Omental fat pad (tissue), 3 donors: ENCODE measurements at regions not wholly inside any gene's neighbourhood (a gene's known extent, or its start where the extent isn't known, plus 50 kb on each side); places are given as distances from the start of the nearest gene placed in this dataset.
"Not testable (repeated sequence)": the region's sequence is repeated elsewhere in the genome, so short reads cannot be mapped to it uniquely, and the experiment has no call there.

Source experiments
- ATAC-seq: fragments of 150-250 bp; one replicate; pipeline ENCODE4 v1.9.1; 2016; ENCODE audit warnings: mild to moderate bottlenecking, moderate library complexity; ENCODE audit not compliant: low FRiP score
- DNase-seq: peaks from one replicate; pipeline ENCODE4 v3.0.0-alpha.2; 2019; ENCODE audit warnings: low spot score
- TF ChIP-seq, protein P1 (sequence below), 3 donors: fragments of 450-650 bp; IDR thresholded peaks; one replicate each; pipeline ENCODE4 v1.5.1; 2016 to 2017; ENCODE audit warnings: antibody characterized with exemption in 3 of 3, mild to moderate bottlenecking in 3 of 3, moderate library complexity in 2 of 3

DNA sequence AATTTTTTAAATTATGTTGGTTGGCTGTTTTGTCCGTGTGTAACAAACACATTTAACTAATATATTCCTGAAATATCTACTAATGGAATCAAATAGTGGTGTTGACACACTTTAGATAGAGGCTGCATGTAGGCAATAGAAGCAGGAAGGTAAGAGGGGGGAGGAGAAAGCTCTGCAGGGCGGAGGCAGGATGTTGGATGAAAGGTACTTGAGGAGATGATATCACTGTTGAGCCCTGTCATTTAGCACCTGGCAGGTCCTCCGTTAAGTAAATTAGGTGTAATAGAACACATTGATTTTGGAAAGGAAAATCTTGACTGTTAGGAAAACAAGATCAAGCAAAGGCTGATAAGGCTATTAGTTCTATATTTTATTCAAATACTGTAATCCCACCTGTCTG lies 618.7 kb downstream of the PKHD1 start:
- ATAC-seq, result no peak
- no peak for DNase-seq
- TF ChIP-seq, protein P1, sequence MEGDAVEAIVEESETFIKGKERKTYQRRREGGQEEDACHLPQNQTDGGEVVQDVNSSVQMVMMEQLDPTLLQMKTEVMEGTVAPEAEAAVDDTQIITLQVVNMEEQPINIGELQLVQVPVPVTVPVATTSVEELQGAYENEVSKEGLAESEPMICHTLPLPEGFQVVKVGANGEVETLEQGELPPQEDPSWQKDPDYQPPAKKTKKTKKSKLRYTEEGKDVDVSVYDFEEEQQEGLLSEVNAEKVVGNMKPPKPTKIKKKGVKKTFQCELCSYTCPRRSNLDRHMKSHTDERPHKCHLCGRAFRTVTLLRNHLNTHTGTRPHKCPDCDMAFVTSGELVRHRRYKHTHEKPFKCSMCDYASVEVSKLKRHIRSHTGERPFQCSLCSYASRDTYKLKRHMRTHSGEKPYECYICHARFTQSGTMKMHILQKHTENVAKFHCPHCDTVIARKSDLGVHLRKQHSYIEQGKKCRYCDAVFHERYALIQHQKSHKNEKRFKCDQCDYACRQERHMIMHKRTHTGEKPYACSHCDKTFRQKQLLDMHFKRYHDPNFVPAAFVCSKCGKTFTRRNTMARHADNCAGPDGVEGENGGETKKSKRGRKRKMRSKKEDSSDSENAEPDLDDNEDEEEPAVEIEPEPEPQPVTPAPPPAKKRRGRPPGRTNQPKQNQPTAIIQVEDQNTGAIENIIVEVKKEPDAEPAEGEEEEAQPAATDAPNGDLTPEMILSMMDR (IDR thresholded peaks at IDR 0.05), result no peak

DNA sequence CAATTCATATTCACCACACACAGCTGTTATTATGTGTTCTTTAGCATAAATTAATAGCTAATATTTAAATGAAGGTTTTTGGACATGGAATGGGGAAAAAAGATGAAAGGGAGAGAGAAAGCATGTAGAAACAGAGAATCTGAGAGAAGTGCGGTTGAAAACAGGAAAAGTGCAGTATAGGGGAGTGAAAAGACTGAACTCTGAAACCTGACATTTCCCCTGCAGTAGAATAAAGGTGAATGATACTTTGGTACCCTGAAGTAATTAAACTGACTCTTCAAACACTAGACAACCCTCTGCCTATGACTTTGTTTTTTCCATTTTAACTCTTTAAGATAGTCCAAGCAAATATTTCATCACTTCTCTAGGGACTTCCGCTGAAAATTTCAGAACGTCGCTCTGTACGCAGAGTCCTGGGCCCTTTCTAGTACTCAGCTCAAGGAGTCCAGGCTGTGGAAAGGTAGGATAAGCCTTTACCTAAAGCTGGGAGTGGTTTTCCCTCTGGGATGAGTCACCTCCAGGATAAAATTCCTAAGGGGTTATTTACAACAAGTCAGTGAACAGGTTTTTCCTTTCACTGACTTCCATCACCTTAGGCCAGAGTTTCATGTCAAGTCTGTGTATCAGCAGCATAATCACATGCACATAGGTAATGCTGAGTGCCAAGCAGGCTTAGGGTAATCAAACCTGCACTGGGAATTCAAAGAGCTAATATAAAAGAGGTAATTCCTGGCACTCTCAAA lies 614.5 kb downstream of the PKHD1 start:
- TF ChIP-seq, protein P1 (IDR thresholded peaks at IDR 0.05), result no peak
- ATAC-seq (no peak), DNase-seq (no peak)

DNA sequence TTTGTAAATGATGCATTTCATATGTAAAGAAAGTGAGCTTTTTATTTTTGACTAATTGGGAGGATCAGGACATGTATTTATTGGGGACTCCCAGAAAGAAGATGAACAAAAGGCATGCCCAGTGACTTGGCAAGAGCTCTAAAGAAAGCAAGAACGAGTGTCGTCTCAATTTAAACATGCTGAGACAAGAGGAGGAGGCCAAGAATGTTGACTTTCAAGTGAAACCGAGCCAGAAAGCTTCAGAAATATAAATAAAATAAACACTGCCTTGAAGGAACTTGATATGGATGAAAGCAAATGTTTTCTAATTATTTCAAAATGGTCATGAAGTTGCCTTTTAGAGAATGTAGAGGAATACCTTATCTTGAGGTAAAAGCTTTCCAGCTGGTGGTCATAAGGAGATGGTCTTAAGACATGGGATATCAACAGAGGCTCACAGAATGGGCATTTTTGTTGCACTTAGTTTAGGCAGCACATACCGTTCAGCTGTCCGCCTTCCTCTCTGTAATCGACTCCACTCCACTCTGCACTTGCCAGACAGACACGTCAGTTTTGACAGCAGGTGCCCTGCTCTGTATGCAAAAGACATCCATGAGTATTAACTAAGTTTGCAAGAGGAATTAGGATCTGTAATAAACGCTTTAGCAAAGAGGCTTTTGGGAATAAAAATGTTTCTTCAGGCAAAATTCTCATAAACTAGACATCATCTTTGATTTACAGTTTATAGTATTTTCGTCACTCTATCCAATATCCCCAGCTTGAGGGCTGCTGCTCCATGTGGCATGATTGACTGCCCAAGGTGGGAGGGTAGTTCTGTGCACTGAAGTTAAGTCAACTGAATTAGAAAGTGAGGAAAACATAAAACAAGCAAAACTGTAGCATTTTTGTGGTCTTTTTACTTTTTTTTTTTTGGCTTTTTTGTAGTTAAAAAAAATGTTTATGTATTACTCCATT lies 613.1 kb downstream of the PKHD1 start:
- ATAC-seq (no peak), DNase-seq (no peak)
- TF ChIP-seq, protein P1 (IDR thresholded peaks at IDR 0.05), result no peak

DNA sequence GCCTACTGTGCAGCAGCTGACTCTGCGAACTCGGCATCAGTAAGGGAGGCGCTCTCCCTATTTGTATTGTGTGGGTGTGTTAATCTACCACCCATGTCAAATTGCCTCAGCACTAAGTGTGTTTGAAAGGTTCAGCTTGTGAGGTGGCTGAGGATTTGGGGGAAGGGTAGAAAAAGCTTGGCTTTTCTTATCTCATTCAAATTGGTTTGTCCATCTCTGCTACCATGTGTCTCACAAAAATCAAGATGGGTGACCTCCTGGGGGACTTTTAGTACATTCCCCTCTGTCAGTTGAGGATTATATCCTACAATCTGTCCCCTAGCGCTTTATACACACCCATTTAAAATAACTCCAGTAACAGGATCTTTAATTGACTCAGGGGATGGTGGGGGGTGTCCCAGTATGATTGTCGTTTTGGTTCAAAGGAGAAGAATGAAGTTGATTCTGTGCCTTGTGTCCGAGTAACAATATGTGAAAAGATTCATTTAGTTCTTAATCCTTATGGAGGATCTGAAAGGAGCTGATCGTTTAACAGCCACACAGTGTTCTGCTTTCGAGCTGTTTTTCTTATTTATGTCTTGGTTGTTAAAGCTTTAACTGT lies 609.6 kb downstream of the PKHD1 start:
- DNase-seq, result no peak
- TF ChIP-seq, protein P1 (IDR thresholded peaks at IDR 0.05), result no peak
- no peak for ATAC-seq

DNA sequence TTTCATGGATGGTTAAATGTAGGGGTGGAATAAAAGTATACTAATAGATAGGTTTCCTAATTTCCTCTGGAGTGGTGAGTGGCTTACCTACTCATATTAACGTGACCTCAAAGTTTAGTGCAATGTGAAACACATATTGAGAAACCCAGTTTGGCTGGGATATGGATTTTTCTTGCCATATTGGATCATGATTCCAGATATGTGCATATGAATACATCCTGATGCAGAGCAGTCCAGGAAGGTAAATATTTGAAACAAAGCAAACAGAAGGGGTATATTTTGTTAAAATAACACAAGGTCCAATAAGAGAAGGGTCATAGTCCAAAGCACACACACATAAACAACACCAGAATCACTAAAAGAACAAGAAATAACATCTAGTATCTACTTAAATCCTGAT lies 608.1 kb downstream of the PKHD1 start:
- DNase-seq, result no peak
- no peak for ATAC-seq
- TF ChIP-seq, protein P1 (IDR thresholded peaks at IDR 0.05), result no peak

DNA sequence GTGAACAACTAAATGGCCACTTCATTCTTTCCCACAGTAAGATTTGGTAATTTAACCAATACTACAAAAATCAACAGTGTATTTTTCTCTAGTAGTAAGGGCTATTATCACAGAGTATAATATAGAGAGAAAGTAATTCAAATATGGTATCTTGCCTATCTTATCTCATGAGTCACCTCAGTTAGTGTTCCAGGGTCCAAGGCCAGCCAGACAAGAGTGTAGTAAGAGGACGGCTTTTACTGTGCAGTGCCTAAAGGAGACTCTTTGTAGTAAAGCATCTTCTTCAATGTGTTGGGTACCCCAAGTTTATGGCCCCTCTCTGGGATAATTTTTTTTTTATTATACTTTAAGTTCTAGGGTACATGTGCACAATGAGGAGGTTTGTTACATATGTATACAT lies 607.4 kb downstream of the PKHD1 start:
- DNase-seq (no peak), ATAC-seq (no peak)
- TF ChIP-seq, protein P1 (IDR thresholded peaks at IDR 0.05), result no peak

DNA sequence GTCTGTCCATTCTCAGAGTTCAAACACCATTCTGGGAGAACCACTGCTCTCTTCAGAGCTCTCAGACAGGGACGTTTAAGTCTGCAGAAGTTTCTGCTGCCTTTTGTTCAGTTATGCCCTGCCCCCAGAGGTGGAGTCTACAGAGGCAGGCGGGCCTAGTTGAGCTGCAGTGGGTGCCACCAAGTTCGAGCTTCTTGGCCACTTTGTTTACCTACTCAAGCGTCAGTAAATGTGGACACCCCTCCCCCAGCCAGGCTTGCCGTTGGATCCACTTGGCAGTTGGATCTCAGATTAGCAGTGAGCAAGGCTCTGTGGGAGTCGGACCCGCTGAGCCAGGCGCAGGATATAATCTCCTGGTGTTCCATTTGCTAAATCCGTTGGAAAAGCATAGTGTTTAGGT lies 601.5 kb downstream of the PKHD1 start:
- ATAC-seq, DNase-seq: not testable (repeated sequence)
